ENCODE measurements at regions not wholly inside any gene's neighbourhood (a gene's known extent, or its start where the extent isn't known, plus 50 kb on each side); places are given as distances from the start of the nearest gene placed in this dataset.

GRCh38 chr1:193729429-193729828 is 543.0 kb upstream of the B3GALT2 start:
- TF ChIP-seq CTCF (conservative IDR thresholded peaks at IDR 0.05): no peak
- no peak for DNase-seq
- no peak overlapping the region for H3K4me3 ChIP-seq (ENCODE audit: low read length)
- H3K36me3 ChIP-seq (ENCODE audit: control insufficient read depth, insufficient read depth, low read length): no peaks in the 10 kb centered on the region
- no peaks in the 10 kb centered on the region for H3K27me3 ChIP-seq (ENCODE audit: control insufficient read depth, insufficient read depth, low read length, poor library complexity, severe bottlenecking)
- Mint-ChIP-seq H3K36me3 (ENCODE audit: low read depth) (no peaks in the 10 kb centered on the region), H3K9me3 (peaks cover 8% of the 10 kb centered on the region), H3K4me3 (no peak overlapping the region), H3K27me3 (ENCODE audit: insufficient read depth) (peaks cover 60% of the 10 kb centered on the region), H3K4me1 (peaks cover 19% of the 10 kb centered on the region), H3K27ac (no peak overlapping the region)
- H3K9ac ChIP-seq (ENCODE audit: extremely low read depth, low read length, poor library complexity, severe bottlenecking): no peak overlapping the region
- no peaks in the 10 kb centered on the region for H3K4me1 ChIP-seq (ENCODE audit: control insufficient read depth, insufficient read depth, low read length)
- WGBS, 2 experiments (ENCODE audit: insufficient coverage in 1 of 2, insufficient read length in 1 of 2): 100% methylated on average over 1 of the region's 2 CpGs; no CpG with 5 or more reads in 1 of the 2 experiments
- H3K9me3 ChIP-seq (ENCODE audit: control insufficient read depth, low read length): peaks cover 7% of the 10 kb centered on the region
- no peak overlapping the region for H3K27ac ChIP-seq (ENCODE audit: low read depth, low read length)

GRCh38 chr1:193727850-193728249 is 541.4 kb upstream of the B3GALT2 start:
- Histone ChIP-seq H3K4me1 (ENCODE audit: control insufficient read depth, insufficient read depth, low read length) (no peaks in the 10 kb centered on the region), H3K9ac (ENCODE audit: extremely low read depth, low read length, poor library complexity, severe bottlenecking) (no peak overlapping the region), H3K36me3 (ENCODE audit: control insufficient read depth, insufficient read depth, low read length) (no peaks in the 10 kb centered on the region), H3K27ac (ENCODE audit: low read depth, low read length) (no peak overlapping the region), H3K4me3 (ENCODE audit: low read length) (no peak overlapping the region), H3K9me3 (ENCODE audit: control insufficient read depth, low read length) (peaks cover 7% of the 10 kb centered on the region), H3K27me3 (ENCODE audit: control insufficient read depth, insufficient read depth, low read length, poor library complexity, severe bottlenecking) (no peaks in the 10 kb centered on the region)
- no peak overlapping the region for H3K27ac Mint-ChIP-seq
- 83% methylated on average over 1 of the region's 1 CpG; no CpG with 5 or more reads in 1 of the 2 experiments for WGBS, 2 experiments (ENCODE audit: insufficient coverage in 1 of 2, insufficient read length in 1 of 2)
- no peak for TF ChIP-seq CTCF (conservative IDR thresholded peaks at IDR 0.05)
- peaks cover 53% of the 10 kb centered on the region for H3K27me3 Mint-ChIP-seq (ENCODE audit: insufficient read depth)
- no peaks in the 10 kb centered on the region for H3K36me3 Mint-ChIP-seq (ENCODE audit: low read depth)
- no peak overlapping the region for H3K4me3 Mint-ChIP-seq
- H3K9me3 Mint-ChIP-seq: peaks cover 10% of the 10 kb centered on the region
- peak; percentile 48 for DNase-seq
- peaks cover 19% of the 10 kb centered on the region for H3K4me1 Mint-ChIP-seq

- peaks cover 4% of the 10 kb centered on the region for H3K9me3 Mint-ChIP-seq
- Histone ChIP-seq H3K36me3 (ENCODE audit: control insufficient read depth, insufficient read depth, low read length) (no peaks in the 10 kb centered on the region), H3K27ac (ENCODE audit: low read depth, low read length) (no peak overlapping the region), H3K4me1 (ENCODE audit: control insufficient read depth, insufficient read depth, low read length) (no peaks in the 10 kb centered on the region), H3K9ac (ENCODE audit: extremely low read depth, low read length, poor library complexity, severe bottlenecking) (no peak overlapping the region), H3K9me3 (ENCODE audit: control insufficient read depth, low read length) (peaks cover 2% of the 10 kb centered on the region), H3K4me3 (ENCODE audit: low read length) (no peak overlapping the region), H3K27me3 (ENCODE audit: control insufficient read depth, insufficient read depth, low read length, poor library complexity, severe bottlenecking) (no peaks in the 10 kb centered on the region)
- TF ChIP-seq CTCF (conservative IDR thresholded peaks at IDR 0.05): no peak
- WGBS, 2 experiments (ENCODE audit: insufficient coverage in 1 of 2, insufficient read length in 1 of 2): 76 to 100% methylated on average over 1 to 3 of the region's 3 CpGs
- DNase-seq: no peak
- no peak overlapping the region for H3K27ac Mint-ChIP-seq
- H3K4me1 Mint-ChIP-seq: peaks cover 19% of the 10 kb centered on the region
- no peaks in the 10 kb centered on the region for H3K36me3 Mint-ChIP-seq (ENCODE audit: low read depth)
- H3K27me3 Mint-ChIP-seq (ENCODE audit: insufficient read depth): peaks cover 50% of the 10 kb centered on the region
- no peak overlapping the region for H3K4me3 Mint-ChIP-seq
Observed at GRCh38 chr1:193726722-193727121, 540.3 kb upstream of the B3GALT2 start.
